Type B pancreatic cell (in vitro differentiated cells): ENCODE measurements at regions not wholly inside any gene's neighbourhood (a gene's known extent, or its start where the extent isn't known, plus 50 kb on each side); places are given as distances from the start of the nearest gene placed in this dataset.

ENCODE experiments used
- DNase-seq: peaks from one replicate; pipeline ENCODE4 v3.0.0; 2021; ENCODE audit warnings: mixed read lengths; ENCODE audit not compliant: unreplicated experiment; ENCODE audit errors: extremely low spot score
- H3K27ac Mint-ChIP-seq: 2 replicates; pipeline ENCODE4 v1.8.0; 2021; ENCODE audit warnings: mild to moderate bottlenecking, mixed read lengths
- H3K27me3 Mint-ChIP-seq: 2 replicates; pipeline ENCODE4 v1.8.0; 2021; ENCODE audit warnings: mixed read lengths
- H3K36me3 Mint-ChIP-seq: 2 replicates; pipeline ENCODE4 v1.8.0; 2021; ENCODE audit warnings: mixed read lengths
- H3K4me1 Mint-ChIP-seq: one replicate; pipeline ENCODE4 v1.8.0; 2021; ENCODE audit warnings: mixed read lengths; ENCODE audit not compliant: unreplicated experiment
- H3K4me3 Mint-ChIP-seq: 2 replicates; pipeline ENCODE4 v1.8.0; 2021; ENCODE audit warnings: mild to moderate bottlenecking, mixed read lengths
- H3K9me3 Mint-ChIP-seq: 2 replicates; pipeline ENCODE4 v1.8.0; 2021; ENCODE audit warnings: mixed read lengths
- CTCF ChIP-seq: fragments of 200-600 bp; sonication (generic); conservative IDR thresholded peaks from 2 replicates; pipeline ENCODE4 v1.5.0; 2021; ENCODE audit warnings: antibody characterized with exemption, mild to moderate bottlenecking

- no peak overlapping the region for H3K4me3 Mint-ChIP-seq
- TF ChIP-seq CTCF: no peak
- H3K27ac Mint-ChIP-seq: no peak overlapping the region
- H3K4me1 Mint-ChIP-seq: peaks cover 5% of the 10 kb centered on the region
- H3K27me3 Mint-ChIP-seq: no peaks in the 10 kb centered on the region
- H3K9me3 Mint-ChIP-seq: no peaks in the 10 kb centered on the region
- H3K36me3 Mint-ChIP-seq: no peaks in the 10 kb centered on the region
- DNase-seq: no peak
These were observed 214.1 kb downstream of the TFEC start for GRCh38 chr7:115816318-115816974.

GRCh38 chr7:115812794-115813193 lies 217.8 kb downstream of the TFEC start:
- Mint-ChIP-seq H3K4me1 (peaks cover 9% of the 10 kb centered on the region), H3K36me3 (no peaks in the 10 kb centered on the region), H3K27ac (no peak overlapping the region)

GRCh38 chr7:115805458-115805857 lies 225.1 kb downstream of the TFEC start:
- Mint-ChIP-seq H3K36me3 (no peaks in the 10 kb centered on the region), H3K27me3 (no peaks in the 10 kb centered on the region), H3K9me3 (no peaks in the 10 kb centered on the region), H3K4me1 (peaks cover 4% of the 10 kb centered on the region), H3K27ac (no peak overlapping the region), H3K4me3 (no peak overlapping the region)
- no peak for TF ChIP-seq CTCF
- no peak for DNase-seq

More at GRCh38 chr7:115812794-115813193, 217.8 kb downstream of the TFEC start:
- TF ChIP-seq CTCF: no peak
- no peak for DNase-seq
- Mint-ChIP-seq H3K27me3 (peaks cover 4% of the 10 kb centered on the region), H3K4me3 (no peak overlapping the region), H3K9me3 (no peaks in the 10 kb centered on the region)

- no peaks in the 10 kb centered on the region for H3K27me3 Mint-ChIP-seq
- H3K36me3 Mint-ChIP-seq: no peaks in the 10 kb centered on the region
- no peak for TF ChIP-seq CTCF
- H3K4me1 Mint-ChIP-seq: no peaks in the 10 kb centered on the region
- no peak overlapping the region for H3K4me3 Mint-ChIP-seq
- DNase-seq: no peak
- no peak overlapping the region for H3K27ac Mint-ChIP-seq
- H3K9me3 Mint-ChIP-seq: no peaks in the 10 kb centered on the region
These were observed 228.1 kb downstream of the TFEC start for GRCh38 chr7:115802415-115802814.

- no peaks in the 10 kb centered on the region for H3K9me3 Mint-ChIP-seq
- H3K4me3 Mint-ChIP-seq: no peak overlapping the region
- TF ChIP-seq CTCF: no peak
- no peak overlapping the region for H3K27ac Mint-ChIP-seq
- no peaks in the 10 kb centered on the region for H3K27me3 Mint-ChIP-seq
- DNase-seq: no peak
- H3K4me1 Mint-ChIP-seq: no peaks in the 10 kb centered on the region
- H3K36me3 Mint-ChIP-seq: no peaks in the 10 kb centered on the region
These were observed 231.1 kb downstream of the TFEC start for GRCh38 chr7:115799430-115799829.
